ENCODE measurements at regions not wholly inside any gene's neighbourhood (a gene's known extent, or its start where the extent isn't known, plus 50 kb on each side); places are given as distances from the start of the nearest gene placed in this dataset.

GRCh38 chr12:59182658-59183455 is 262.6 kb upstream of the LRIG3 start:
- no peak for TF ChIP-seq CTCF (IDR thresholded peaks at IDR 0.05; ENCODE audit: poor library complexity)
- no peak for TF ChIP-seq EZH2phosphoT487 (IDR thresholded peaks at IDR 0.05; ENCODE audit: low read depth, severe bottlenecking, unreplicated experiment)

All from hepatocyte (in vitro differentiated cells).